GM19043 (cell line): ENCODE measurements at regions not wholly inside any gene's neighbourhood (a gene's known extent, or its start where the extent isn't known, plus 50 kb on each side); places are given as distances from the start of the nearest gene placed in this dataset.
"Not testable (repeated sequence)": the region's sequence is repeated elsewhere in the genome, so short reads cannot be mapped to it uniquely, and the experiment has no call there.

Experiments
- ATAC-seq: cut with Tn5 transposase; IDR thresholded peaks from one replicate; pipeline ENCODE4 v1.9.1; 2021; ENCODE audit warnings: low read depth; ENCODE audit not compliant: unreplicated experiment

DNA sequence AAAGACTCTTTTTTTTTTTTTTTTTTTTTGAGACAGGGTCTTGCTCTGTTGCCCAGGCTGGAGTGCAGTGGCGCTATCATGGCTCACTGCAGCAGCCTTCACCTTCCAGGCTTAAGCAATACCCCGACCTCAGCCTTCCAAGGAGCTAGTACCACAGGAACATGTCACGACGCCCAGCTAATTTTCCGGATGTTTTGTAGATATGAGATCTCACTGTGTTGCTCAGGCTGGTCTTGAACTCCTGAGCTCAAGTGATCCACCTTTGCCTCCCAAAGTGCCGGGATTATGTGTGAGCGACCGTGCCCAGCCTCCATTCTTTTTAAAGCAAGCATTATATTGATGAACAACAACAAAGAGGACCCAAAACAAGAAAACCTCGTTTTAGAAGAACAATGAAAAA is 307.1 kb upstream of the ID2 start:
- ATAC-seq, result no peak

DNA sequence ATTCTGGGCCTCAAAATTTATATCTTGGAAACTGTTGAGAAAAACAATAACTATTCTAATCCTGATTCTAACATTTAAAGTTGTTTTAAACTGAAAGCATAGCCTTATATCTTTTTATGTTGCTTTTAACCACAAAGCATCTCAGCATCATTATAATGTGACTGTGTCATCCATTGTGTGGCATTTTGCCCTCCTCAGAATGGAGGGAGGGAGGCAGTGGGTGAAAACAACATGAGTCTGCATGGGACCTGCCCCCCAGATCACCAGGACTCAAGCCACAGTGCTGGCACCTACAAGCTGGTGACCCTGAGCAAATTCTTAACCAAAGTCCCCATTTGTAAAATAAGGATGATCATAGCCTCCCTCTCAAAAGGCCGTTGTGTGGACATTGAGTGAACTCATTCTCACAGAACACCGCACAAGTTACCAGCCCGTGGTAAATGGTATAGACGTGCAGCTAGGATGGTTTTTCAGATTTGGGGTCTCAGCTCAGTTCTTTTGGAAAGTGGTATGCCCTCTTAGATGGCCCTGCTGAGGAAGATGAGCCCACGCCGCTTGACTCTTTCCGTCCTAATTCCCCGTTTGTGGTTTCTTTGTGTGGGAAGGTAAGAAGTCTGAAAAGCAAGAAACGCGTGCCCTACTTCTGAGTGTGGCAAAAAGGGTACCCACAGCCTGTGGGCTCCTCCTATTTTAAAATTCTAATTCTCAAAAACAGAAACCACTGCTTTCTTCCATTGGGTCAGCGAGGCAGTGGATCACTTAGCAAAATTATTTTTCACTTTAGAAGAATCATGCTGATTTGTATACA is 305.0 kb upstream of the ID2 start:
- ATAC-seq, result no peak

DNA sequence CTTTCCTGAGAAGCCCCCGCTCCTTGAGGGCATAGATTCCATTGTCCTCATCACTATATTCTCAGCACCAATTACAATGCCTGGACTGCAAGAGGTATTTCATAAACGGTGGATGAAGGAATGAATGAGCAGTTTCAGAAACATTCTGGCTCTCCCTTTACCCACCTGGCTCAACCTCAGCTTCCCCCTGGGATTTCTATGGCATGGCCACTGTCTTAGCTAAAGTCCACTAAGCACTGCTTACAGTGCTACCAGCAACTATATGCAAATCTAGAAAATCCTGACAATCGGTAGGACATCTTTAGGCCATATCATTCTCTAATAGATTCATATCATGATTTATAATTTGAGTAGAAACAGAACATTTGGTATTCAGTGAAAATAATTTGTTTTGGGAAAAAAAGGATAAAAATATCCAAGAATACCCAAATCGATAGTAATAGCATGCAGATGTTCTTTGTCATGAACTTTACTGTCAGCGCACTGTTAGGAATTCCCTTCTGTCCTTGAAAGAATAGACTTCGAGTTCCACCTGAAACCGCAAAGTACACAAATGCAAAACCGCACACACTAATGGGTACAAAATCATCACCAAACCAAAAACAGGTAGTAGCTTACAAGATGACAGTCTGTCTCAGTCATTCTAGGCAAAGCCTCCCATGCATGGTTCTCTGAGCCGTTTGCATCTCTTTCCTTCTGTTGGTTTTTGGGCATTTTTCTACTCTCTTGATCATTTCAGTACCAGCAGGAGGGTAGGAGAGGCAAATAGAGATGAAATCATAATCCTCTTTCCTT is 303.6 kb upstream of the ID2 start:
- ATAC-seq, result peak; percentile 79

DNA sequence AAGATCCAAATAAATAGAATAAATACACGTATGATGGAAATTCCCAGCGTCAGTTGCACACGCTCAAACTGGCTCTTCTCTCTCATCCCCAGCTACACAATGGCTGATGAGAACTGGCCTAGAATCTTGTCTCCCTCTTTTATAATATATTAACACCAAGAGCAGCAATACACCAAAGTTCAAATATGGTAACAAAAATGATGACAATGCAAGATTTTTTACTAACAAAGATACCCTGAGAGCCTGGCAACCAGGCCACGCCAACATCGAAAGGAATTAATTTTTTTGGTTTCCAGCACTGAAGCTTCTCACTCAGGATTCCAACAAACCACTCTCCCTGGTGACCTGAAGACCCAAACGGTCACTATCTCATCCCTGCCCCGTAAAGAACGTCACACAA is 302.7 kb upstream of the ID2 start:
- ATAC-seq, result no peak

DNA sequence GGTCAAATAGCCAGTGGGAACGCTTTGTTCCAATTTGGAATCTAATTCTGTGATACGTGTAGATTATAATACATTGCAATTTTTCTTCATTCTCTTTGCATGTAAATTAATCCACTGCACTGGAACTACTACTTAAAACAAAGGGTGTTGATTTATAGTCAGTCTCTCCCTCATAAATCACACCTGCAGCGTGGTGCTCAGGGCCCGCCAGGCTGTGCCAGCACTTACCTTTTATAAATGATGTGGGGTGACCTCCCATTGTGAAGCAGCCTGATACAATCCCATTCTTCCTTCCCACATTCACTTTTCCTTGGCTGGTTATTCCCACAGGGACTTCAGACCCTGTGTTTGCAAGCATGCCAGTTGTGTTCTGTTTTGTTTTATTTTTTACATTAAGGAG is 302.3 kb upstream of the ID2 start:
- no peak for ATAC-seq

DNA sequence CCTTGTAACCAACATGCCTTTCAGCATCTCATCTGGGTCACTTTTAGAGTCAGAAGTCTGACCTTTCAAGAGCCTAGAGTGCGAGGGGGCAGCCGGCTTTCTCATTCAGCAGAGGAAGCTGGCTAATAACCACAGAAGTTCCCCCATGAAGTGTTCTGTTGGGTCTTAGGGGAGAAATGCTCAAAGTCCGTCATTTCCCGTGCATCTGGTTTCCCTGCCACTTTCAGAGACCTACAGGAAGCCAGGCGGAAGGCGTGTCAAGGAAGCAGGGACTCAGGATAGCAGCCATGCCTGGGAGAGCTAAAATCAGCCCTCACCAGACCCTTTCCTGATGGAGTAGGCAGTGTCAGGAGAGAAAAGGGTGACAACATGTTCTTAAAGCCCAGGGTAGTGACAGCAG is 301.8 kb upstream of the ID2 start:
- ATAC-seq, result no peak

DNA sequence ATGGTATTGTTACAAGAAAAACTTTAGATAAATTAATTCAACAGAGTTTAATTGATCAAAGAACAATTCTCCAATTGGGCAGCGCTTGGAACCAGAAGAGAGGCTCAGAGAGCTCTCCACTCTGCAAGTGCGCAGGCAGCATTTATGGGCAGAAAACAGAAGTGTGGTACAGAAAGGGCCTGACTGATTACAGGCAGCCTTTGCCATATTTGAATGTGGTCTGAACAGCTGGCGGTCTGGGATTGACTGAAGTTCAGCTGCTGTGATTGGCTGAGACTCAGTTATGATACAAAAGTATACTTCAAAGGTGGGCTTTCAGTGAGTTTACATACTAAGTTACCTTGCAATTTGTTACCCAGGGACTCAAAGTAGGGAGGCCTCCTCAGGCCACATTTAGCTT is 301.3 kb upstream of the ID2 start:
- ATAC-seq, result peak; percentile 60

DNA sequence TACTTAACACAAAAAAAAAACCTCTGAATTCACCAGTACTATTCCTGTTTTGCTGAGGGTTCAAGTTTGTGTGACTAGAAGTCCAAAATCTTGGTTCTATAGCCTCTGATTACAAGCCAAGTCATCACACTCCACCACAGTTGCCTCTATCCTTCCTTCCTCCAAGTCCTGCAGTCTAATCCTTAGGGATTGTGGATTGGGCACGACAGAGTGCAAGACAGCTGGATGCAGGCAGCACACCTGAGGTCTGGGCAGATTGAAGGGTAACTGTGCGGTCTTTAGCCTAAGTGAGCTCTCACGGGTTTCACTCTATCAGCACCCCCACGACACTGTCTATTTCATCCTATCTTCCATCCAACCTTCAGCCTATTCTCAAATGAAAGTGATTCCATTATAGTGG is 299.4 kb upstream of the ID2 start:
- no peak for ATAC-seq

DNA sequence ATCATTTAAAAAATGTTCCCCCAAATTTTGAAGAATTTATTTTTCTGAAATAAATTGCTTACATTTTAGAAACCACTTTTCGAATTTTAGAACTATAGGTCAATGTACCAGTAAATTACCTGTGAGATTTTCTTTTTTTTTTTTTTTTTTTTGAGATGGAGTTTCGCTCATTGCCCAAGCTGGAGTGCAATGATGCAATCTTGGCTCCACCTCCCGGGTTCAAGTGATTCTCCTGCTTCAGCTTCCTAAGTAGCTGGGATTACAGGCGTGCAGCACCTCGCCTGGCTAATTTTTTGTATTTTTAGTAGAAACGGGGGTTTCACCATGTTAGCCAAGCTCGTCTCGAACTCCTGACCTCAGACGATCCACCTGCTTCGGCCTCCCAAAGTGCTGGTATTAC is 295.1 kb upstream of the ID2 start:
- ATAC-seq, result not testable (repeated sequence)

DNA sequence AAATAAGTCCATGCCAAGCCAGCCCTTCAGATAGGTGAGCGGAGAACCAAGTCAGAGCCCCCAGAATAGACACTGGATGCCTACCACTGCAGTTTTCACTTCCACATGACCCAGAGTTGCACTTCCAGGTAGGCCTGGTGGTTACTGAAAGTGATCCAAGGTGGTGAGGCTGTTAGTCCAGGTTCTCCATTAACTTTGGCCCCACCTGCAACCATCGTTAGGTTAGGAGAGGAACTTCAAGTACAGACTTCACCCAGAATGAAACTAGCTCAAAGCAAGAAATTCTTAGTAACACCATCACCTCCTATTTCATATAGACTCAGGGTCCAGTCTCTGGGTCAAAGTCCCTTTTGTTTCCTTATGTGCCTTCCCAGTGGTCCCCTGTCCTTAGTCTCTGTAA is 293.1 kb upstream of the ID2 start:
- peak; percentile 52 for ATAC-seq

DNA sequence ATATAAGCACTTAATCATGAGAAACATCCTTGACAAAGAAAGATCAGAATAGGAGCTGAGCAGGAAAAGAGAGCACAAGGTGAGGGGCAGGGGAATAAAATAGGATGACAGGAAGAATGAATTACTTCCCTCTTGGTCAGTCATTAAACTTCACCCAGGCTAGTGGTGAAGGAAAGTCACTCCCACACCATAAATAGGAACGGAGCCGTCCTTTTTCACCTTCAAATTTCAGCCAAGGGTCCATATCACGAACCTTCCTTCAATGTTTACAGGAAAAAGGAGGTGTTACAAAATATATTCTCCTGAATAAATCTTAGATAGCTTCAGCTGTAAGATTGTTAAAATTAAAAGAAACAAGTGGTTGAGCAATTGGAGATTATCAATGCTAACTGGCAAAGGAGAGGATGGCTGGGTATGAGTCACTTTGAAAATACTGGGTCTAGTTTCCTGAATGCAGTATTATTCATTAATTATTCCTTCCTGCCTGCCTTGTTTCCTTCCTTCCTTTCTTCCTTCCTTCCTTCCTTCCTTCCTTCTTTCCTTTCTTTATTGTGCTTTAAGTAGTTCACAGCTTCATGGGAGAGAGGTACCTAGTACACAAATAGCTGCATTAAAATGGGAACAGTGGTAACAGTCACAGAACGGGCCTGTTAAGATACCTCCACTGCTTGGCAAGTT is 292.3 kb upstream of the ID2 start:
- no peak for ATAC-seq

DNA sequence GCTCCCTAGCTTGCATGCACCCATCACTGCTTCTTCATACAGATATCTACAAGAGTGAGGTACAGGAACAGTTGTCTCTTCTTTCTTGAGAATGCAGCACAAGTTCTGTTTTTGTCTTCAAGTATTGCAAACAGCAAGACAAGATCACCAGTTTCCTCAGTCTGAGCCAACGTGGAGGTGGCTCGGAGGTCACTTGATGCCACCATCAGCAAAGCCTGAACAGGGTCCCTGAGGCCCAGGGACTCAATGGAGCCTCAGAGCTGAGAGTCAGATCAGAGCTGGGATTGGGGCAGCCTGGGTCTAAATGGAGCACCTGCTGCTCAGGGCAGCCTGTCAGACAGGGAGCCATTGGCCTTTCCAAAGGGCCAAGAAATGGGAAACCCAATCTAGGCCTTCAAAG is 290.7 kb upstream of the ID2 start:
- ATAC-seq, result no peak

DNA sequence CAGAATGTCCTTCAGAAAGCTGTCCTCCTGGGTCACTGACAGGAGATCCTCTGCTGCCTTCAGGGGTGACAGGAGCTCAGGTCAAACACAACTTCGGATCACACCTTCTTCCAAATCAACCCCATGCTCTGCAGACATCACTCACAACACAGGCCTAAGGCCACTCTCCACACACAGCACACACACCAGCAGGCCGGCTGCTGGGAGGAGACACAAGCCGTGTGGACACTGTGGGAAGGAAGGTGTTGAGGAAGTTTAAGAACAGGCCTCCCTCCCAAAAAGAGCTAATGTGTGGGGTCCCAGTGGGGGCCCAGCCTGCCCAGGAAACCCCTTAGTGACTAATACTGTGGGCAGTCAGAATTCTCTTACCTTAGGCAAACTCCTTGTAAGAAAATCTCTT is 290.3 kb upstream of the ID2 start:
- ATAC-seq, result no peak

DNA sequence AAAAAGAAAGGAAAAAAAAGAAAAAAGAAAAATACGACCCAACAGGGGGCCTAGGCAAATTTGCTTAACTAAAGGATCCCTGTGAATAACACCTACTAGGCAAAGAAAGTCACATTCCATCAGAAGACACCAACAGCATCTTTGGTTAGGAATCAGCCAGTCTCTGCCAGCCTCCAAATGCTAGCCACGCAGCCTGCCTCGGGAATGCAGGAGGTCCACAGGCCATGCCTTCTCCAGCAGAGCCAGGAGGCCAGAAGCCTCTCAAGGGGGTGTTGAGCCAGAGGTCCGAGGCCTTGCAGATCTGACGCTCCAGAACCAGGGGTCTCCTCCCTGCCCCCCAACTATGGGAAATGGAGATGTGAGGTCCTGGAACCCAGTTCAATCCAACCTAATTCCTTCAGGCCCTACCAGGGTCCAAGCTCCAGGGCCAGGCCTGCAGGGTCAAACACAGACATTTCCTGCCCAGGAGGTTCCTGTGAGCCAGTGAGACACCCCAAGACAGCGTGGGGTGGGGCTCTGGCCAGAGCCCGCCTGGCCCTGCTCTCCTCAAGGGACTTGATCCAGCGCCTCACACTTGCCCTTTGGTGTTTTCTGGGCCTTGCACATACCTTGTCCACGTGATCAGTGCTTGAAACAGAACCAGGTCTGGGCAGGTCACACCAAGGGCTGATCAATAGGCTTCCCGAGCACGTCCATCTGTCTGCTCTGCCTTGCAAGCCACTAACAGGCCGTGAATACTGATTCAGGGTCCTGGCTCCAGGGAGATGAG is 289.6 kb upstream of the ID2 start:
- ATAC-seq, result no peak

DNA sequence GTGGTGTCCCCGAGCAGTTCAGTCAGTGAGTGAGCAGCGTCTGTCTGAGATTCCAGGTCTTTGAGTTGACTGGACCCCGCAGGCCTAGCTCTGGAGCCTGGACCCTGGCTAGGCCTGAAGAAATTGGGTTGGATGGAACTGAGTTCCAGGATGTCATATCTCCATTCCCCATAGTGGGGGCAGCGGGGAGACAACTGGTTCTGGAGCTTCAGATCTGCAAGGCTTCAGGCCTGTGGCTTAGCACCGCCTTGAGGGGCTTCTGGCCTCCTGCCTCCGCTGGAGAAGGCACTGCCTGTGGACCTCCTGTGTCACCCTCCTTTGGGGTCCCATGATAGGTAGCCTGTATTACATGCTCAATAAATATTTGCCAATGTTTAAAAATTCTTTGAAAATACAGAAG is 288.4 kb upstream of the ID2 start:
- ATAC-seq, result no peak

DNA sequence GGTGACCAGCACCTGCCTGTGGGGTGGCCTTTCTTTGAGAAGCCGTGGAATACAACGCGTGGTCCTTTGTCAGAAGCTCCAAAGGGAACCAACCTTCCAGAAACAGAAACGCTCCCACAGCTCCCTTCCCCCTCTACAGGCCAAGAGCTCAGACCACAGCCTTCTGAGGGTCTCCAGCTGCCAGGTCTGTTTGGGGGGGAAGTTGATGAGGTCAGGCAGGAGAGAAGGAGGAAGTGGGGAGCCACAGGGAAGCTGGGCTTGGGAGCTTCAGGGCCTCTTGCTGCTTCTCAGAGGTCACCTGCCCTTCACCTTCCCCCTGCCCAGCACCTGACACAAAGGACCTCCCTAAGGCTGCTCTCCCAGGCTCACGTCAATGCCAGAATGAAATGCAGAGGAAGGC is 287.7 kb upstream of the ID2 start:
- ATAC-seq, result no peak

DNA sequence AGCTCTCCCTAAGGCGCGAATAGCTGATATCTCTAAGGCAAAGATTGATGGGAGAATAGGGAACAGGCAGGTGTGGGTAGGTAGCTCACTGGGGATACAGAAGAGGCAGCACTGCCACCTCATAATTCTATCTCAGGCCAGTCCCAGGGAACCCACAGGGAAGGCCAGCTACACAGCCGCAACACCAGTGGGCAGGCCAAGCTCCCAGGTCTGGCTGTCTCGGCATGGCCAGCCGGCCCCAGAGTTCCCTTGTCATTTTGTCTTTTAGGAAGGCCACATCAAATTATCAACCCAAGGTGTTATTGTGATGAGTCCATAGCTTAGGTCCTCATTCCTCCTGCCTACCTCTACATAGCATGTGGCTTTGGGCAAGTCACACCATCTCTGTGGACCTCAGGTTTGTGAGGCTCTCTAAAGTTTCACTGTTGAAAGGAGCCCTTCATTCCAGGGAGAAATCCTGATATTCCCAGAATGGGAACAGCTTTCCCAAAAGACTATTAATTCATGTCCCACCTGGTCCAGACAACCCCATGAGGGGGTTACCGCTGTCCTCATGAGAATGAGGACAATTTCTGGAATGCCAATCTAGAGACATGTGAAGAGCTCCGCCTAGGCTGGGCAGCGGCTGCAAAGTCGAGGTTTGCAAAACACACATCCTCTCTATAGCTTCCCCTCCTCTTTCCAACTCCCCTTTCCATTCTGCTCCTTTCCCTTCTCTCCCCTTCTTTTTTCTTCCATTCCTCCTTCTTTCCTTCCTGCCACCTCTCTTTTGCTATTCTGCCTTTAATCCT is 287.1 kb upstream of the ID2 start:
- no peak for ATAC-seq

DNA sequence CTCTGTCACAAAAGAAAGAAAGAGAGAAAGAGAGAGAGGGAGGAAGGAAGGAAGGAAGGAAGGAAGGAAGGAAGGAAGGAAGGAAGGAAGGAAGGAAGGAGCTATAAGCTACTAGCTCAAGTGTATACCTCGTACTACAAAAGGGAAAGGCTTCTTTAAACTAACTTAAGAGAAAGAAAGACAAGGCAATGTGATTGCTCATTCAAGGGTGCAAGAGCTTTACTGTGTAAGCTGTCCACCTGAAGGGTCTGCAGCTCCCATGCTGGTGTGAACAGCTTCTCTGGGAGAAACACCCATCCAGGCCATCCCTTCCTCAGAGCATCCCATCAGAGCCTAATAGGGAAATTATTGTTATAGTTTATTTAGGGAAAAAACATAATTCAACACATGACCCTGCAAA is 286.1 kb upstream of the ID2 start:
- no peak for ATAC-seq

DNA sequence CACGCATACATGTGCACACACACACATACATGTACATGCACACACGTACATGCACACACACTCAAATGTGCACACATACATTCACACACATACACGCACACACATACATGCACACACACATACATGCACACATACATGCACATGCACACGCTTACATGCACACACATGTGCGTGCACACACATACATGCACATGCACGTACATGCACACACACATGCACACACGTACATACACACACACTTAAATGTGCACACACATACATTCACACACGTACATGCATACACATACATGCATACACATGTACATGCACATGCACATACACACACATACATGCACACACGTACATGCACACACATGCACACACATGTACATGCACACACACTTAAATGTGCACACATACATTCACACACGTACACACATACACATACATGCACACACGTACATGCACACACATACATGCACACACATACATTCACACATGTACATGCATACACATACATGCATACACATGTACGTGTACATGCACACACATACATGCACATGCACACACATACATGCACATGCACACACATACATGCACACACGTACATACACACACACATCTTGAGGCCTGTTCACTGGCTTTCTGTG is 283.7 kb upstream of the ID2 start:
- ATAC-seq, result no peak

DNA sequence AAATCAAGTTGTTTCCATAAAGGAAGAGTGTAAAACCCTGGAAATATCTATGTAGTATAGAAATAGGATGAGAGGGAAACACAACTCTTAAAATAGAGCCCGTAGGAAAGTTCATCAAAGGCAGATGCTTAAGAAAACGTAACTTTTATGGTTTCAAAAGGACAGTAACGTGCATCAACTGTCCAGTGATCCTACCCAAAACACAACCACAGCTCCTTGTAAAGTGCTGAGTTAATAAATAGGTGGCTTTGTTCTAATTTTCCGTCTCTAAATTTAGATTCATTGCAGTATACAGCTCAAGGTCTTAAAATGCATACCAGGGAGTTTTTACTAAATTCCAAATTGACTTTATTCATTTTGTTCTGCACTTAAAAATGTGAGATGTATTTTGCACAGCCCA is 282.1 kb upstream of the ID2 start:
- no peak for ATAC-seq
